ENCODE measurements at regions not wholly inside any gene's neighbourhood (a gene's known extent, or its start where the extent isn't known, plus 50 kb on each side); places are given as distances from the start of the nearest gene placed in this dataset.

- no peaks in the 10 kb centered on the region for H3K79me2 ChIP-seq (ENCODE audit: control insufficient read depth in 1 of 2, insufficient read depth in 2 of 2, low read length in 2 of 2)
- peak in 1 of 2 experiments; percentile 46 for DNase-seq (ENCODE audit: low read depth in 1 of 2, low spot score in 2 of 2)
- H3K36me3 ChIP-seq (ENCODE audit: control insufficient read depth in 2 of 4, insufficient read depth in 4 of 4, low read length in 3 of 4), result no peaks in the 10 kb centered on the region
- H4K20me1 ChIP-seq (replicated peaks in 1 of 2; ENCODE audit: control insufficient read depth in 1 of 2, insufficient read depth in 2 of 2, low read length in 2 of 2), result no peaks in the 10 kb centered on the region
- no peak overlapping the region for H3K4me2 ChIP-seq (ENCODE audit: insufficient read depth in 1 of 2, low read depth in 2 of 2, low read length in 2 of 2)
- H3K9ac ChIP-seq (replicated peaks in 1 of 4; ENCODE audit: extremely low read depth in 1 of 4, low read depth in 3 of 4, low read length in 3 of 4), result no peak overlapping the region
- CTCF ChIA-PET (ENCODE audit: partially characterized antibody), result interaction anchor here (0.6 to 4.9 kb wide), 22 partner anchors 10 to 767 kb away, joined by 3 to 38 read pairs (median 4); no protein-coding TSS in a partner anchor
- no peak overlapping the region for H3K56ac ChIP-seq (replicated peaks; ENCODE audit: insufficient read length, low read depth, low read length)
- no peaks in the 10 kb centered on the region; a peak in 1 of 7 replicates for H3K27me3 ChIP-seq (replicated peaks in 1 of 4; ENCODE audit: control insufficient read depth in 3 of 4, extremely low read depth in 1 of 4, insufficient read depth in 3 of 4, low read length in 3 of 4)
- H3K14ac ChIP-seq (ENCODE audit: insufficient read length), result no peak overlapping the region
- no peak overlapping the region for H3K23ac ChIP-seq (ENCODE audit: insufficient read length)
- peak; percentile 19 for FAIRE-seq
- H2BK120ac ChIP-seq (replicated peaks; ENCODE audit: low read depth, low read length), result no peak overlapping the region
- no peaks in the 10 kb centered on the region for H3K4me1 ChIP-seq (replicated peaks in 1 of 4; ENCODE audit: control insufficient read depth in 3 of 4, insufficient read depth in 4 of 4, low read length in 3 of 4)
- 0 out of 2 replicates have a peak overlapping the region, but pooled peaks have one; percentile 56 for H2AFZ ChIP-seq (ENCODE audit: low read length)
- no peak overlapping the region for H3K18ac ChIP-seq (ENCODE audit: extremely low read depth, low read length)
- no peak overlapping the region for H2AK5ac ChIP-seq (ENCODE audit: low read depth, low read length)
- peak in 2 of 3 experiments; percentile 36 to 48; a peak in 2 of 4 replicates for TF ChIP-seq CTCF (IDR thresholded peaks at IDR 0.05; ENCODE audit: control extremely low read depth in 1 of 3, insufficient read depth in 1 of 3, low read depth in 1 of 3, low read length in 3 of 3)
- no peak for TF ChIP-seq NANOG (IDR thresholded peaks at IDR 0.05; ENCODE audit: insufficient read depth, low read depth, low read length, poor library complexity, severe bottlenecking)
- no peak for TF ChIP-seq KDM5A (IDR thresholded peaks at IDR 0.05; ENCODE audit: low read length)
- TF ChIP-seq RAD21 (IDR thresholded peaks at IDR 0.05 in 1 of 2, conservative IDR thresholded peaks at IDR 0.05 in 1 of 2; ENCODE audit: low read depth in 2 of 2, low read length in 2 of 2), result peak; percentile 43 to 44
- H4K5ac ChIP-seq (ENCODE audit: insufficient read length, low read depth, low read length), result no peak overlapping the region
- H2BK20ac ChIP-seq (ENCODE audit: low read length), result no peak overlapping the region
- H2BK5ac ChIP-seq (ENCODE audit: low read depth, low read length), result no peak overlapping the region
- POLR2A ChIA-PET (ENCODE audit: partially characterized antibody), result no interaction called here
- no peak overlapping the region for H2BK15ac ChIP-seq (ENCODE audit: low read length)
- no peak overlapping the region for H3K4me3 ChIP-seq (ENCODE audit: extremely low read depth in 1 of 4, insufficient read depth in 2 of 4, low read depth in 3 of 4, low read length in 4 of 4)
- H2BK12ac ChIP-seq (ENCODE audit: low read depth, low read length), result no peak overlapping the region
- H3K23me2 ChIP-seq (ENCODE audit: low read depth, low read length), result no peaks in the 10 kb centered on the region
- WGBS, 2 experiments (ENCODE audit: extremely low coverage in 1 of 2, insufficient coverage in 1 of 2, insufficient read length in 1 of 2, insufficient replicate concordance in 2 of 2, low coverage in 1 of 2, low lambda C conversion rate in 2 of 2, missing lambda C conversion rate in 1 of 2), result 73% methylated on average over 4 of the region's 4 CpGs; no CpG with 5 or more reads in 1 of the 2 experiments
- H4K8ac ChIP-seq (ENCODE audit: extremely low read depth, insufficient read depth, low read length), result no peak overlapping the region
- H3K79me1 ChIP-seq (ENCODE audit: low read depth, low read length), result no peaks in the 10 kb centered on the region
- no peak overlapping the region for H4K91ac ChIP-seq (replicated peaks; ENCODE audit: insufficient read length, low read length)
- H3K4ac ChIP-seq (replicated peaks; ENCODE audit: insufficient read length, low read depth, low read length), result no peak overlapping the region
- no peak overlapping the region for H3K27ac ChIP-seq (ENCODE audit: low read depth, low read length)
- no peaks in the 10 kb centered on the region for H3K9me3 ChIP-seq (ENCODE audit: insufficient read depth in 2 of 2, low read depth in 1 of 2, low read length in 1 of 2)
Observed at GRCh38 chr1:79353224-79353623, 346.7 kb upstream of the ADGRL4 start.

Measured in H1 (cell line).